LNCaP clone FGC (cell line): ENCODE measurements at regions not wholly inside any gene's neighbourhood (a gene's known extent, or its start where the extent isn't known, plus 50 kb on each side); places are given as distances from the start of the nearest gene placed in this dataset.

Source experiments
- DNase-seq: peaks from one replicate; pipeline ENCODE4 v3.0.0-alpha.2; 2011; ENCODE audit warnings: low read depth
- H3K4me3 ChIP-seq: 2 replicates; pipeline ENCODE4 v1.5.1; 2011; ENCODE audit warnings: mild to moderate bottlenecking, low read depth, low read length, control low read depth
- CTCF ChIP-seq: IDR thresholded peaks from 2 replicates; pipeline ENCODE4 v1.5.1; 2012; ENCODE audit warnings: mild to moderate bottlenecking; ENCODE audit not compliant: control insufficient read depth, insufficient read depth; ENCODE audit errors: extremely low read depth

GRCh38 chr16:52265446-52265861 is 281.5 kb downstream of the TOX3 start:
- TF ChIP-seq CTCF, result no peak
- no peak for DNase-seq
- H3K4me3 ChIP-seq, result no peak overlapping the region

GRCh38 chr16:52257534-52257933 is 289.4 kb downstream of the TOX3 start:
- H3K4me3 ChIP-seq, result no peak overlapping the region

GRCh38 chr16:52256310-52257078 is 290.4 kb downstream of the TOX3 start:
- DNase-seq, result no peak
- no peak overlapping the region for H3K4me3 ChIP-seq
- TF ChIP-seq CTCF, result no peak

More at GRCh38 chr16:52257534-52257933, 289.4 kb downstream of the TOX3 start:
- DNase-seq, result no peak
- TF ChIP-seq CTCF, result no peak

- no peak for DNase-seq
- no peak for TF ChIP-seq CTCF
- no peak overlapping the region for H3K4me3 ChIP-seq
Measured at GRCh38 chr16:52254746-52255145, 292.2 kb downstream of the TOX3 start.

DNA sequence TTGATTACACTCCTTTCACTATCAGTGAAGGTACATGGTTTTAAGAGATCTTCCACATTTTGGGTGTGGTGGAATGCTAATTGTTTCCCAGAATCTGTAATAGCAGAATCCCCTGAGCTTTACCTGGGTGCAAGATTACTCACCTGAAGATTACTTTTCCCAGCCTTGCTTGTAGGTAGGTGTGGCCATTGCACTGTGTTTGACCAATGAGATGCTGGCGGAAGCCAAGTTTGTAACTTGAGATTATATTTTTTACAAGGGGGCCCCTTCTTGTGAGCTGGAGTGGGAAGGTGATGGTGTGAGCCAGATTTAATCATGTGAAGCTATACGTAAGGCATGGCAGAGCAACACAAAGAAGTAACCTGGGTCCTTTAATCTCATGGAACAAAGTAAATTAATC is 294.3 kb downstream of the TOX3 start:
- no peak overlapping the region for H3K4me3 ChIP-seq
- DNase-seq, result no peak
- no peak for TF ChIP-seq CTCF

- no peak overlapping the region for H3K4me3 ChIP-seq
- no peak for TF ChIP-seq CTCF
- no peak for DNase-seq
Measured at GRCh38 chr16:52251495-52251894, 295.4 kb downstream of the TOX3 start.

- no peak for DNase-seq
- TF ChIP-seq CTCF, result no peak
- H3K4me3 ChIP-seq, result no peak overlapping the region
Measured at GRCh38 chr16:52247737-52248136, 299.2 kb downstream of the TOX3 start.
